Naive B cell (primary cell): ENCODE measurements at regions not wholly inside any gene's neighbourhood (a gene's known extent, or its start where the extent isn't known, plus 50 kb on each side); places are given as distances from the start of the nearest gene placed in this dataset.

Experiments used
- ATAC-seq, 2 donors: fragments of 150-1000 bp; cut with Tn5 transposase; 2 replicates each; pipeline ENCODE4 v1.10.0; 2021; ENCODE audit warnings: low read depth in 2 of 2, mild to moderate bottlenecking in 2 of 2, moderate library complexity in 2 of 2
- DNase-seq: peaks from one replicate; pipeline ENCODE4 v3.0.0; 2022
- H3K27ac Mint-ChIP-seq, 6 donors: one replicate each; pipeline ENCODE4 v1.8.0; 2020 to 2022; ENCODE audit warnings: mild to moderate bottlenecking in 6 of 6, mixed read lengths in 6 of 6, moderate library complexity in 5 of 6, inconsistent platforms in 2 of 6
- H3K27me3 Mint-ChIP-seq, 3 donors: one replicate each; pipeline ENCODE4 v1.8.0; 2021 to 2022; ENCODE audit warnings: mixed read lengths in 3 of 3, mild to moderate bottlenecking in 1 of 3
- H3K36me3 Mint-ChIP-seq, 2 donors: one replicate each; pipeline ENCODE4 v1.8.0; 2020 to 2022; ENCODE audit warnings: mixed read lengths in 2 of 2, inconsistent platforms in 1 of 2, mild to moderate bottlenecking in 1 of 2
- H3K4me1 Mint-ChIP-seq, 3 donors: one replicate each; pipeline ENCODE4 v1.8.0; 2020 to 2022; ENCODE audit warnings: mixed read lengths in 3 of 3, inconsistent platforms in 1 of 3, mild to moderate bottlenecking in 1 of 3, moderate library complexity in 1 of 3
- H3K4me3 Mint-ChIP-seq, 8 donors: one replicate each; pipeline ENCODE4 v1.8.0; 2020 to 2022; ENCODE audit warnings: mild to moderate bottlenecking in 8 of 8, mixed read lengths in 8 of 8, moderate library complexity in 8 of 8, inconsistent platforms in 2 of 8
- H3K9me3 Mint-ChIP-seq, 7 donors: one replicate each; pipeline ENCODE4 v1.8.0; 2020 to 2022; ENCODE audit warnings: mixed read lengths in 7 of 7, mild to moderate bottlenecking in 5 of 7, inconsistent platforms in 2 of 7, moderate library complexity in 1 of 7

DNA sequence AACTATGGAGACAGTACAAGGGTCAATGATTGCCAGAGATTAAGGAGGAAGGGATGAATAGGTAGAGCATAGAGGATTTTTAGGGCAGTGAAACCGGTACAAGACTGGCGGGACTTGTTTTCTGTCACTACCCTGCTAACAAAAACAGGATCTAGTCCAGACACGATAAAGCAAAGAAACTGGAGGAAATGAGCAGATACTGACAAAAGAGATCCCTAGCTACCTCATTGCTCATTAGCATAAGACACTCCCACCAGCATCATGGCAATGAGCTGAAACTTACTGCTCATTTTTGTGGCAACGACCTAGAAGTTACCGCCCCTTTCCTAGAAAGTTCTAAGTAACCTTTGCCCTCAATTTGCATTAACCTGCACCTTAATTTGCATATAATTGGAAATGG, 131.2 kb downstream of the ETAA1 start:
- DNase-seq (no peak), ATAC-seq (no peak)
- Mint-ChIP-seq H3K9me3 (peaks cover 0 to 4% (median 3%) of the 10 kb centered on the region in 7 donors), H3K27me3 (peaks cover 0 to 9% (median 0%) of the 10 kb centered on the region in 3 donors), H3K36me3 (peaks cover 0 to 4% of the 10 kb centered on the region in 2 donors), H3K27ac (no peak overlapping the region), H3K4me3 (no peak overlapping the region), H3K4me1 (no peaks in the 10 kb centered on the region)

DNA sequence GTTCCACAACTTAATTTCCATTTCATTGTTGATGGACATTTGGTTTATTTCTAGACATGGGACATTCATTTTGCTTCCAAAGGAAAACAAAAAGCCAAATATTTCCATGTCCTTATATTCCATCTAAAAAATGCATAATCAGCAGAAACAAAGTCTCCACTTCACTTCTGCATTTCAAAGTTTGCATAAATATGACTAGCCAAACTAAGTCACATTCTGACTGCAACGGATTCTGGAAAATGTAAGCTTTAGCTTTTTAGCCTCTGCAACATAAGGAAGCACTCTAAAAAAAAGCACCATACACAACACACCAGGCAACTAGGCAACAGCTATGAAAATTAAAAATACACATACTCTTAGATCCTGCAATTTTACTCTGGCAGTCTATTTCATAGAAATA, 135.3 kb downstream of the ETAA1 start:
- no peaks in the 10 kb centered on the region for H3K4me1 Mint-ChIP-seq
- peaks cover 0 to 4% of the 10 kb centered on the region in 2 donors for H3K36me3 Mint-ChIP-seq
- H3K27me3 Mint-ChIP-seq: no peaks in the 10 kb centered on the region
- H3K27ac Mint-ChIP-seq: no peak overlapping the region
- no peak for ATAC-seq
- no peak overlapping the region for H3K4me3 Mint-ChIP-seq
- peaks cover 1 to 8% (median 4%) of the 10 kb centered on the region in 7 donors for H3K9me3 Mint-ChIP-seq
- DNase-seq: no peak

DNA sequence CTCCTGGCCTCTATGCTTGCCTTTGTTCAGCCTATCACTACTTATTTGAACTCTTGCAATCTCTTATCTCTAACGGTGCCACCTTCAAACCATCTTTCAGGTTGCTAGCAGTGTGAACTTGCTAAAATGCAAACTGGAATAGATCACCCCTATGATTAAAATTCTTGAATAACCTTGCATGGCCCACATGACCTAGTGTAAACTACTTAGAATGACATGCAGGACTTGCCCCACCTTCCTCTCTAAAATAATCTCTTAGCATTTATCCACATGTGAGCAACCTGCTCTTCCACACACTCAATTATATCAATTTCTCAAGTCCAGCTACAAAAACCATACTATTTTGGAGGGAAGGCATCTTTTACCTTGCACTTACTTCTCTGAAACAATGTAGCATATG, 137.6 kb downstream of the ETAA1 start:
- Mint-ChIP-seq H3K36me3 (no peaks in the 10 kb centered on the region), H3K27me3 (peaks cover 0 to 8% (median 0%) of the 10 kb centered on the region in 3 donors), H3K4me3 (no peak overlapping the region), H3K27ac (no peak overlapping the region), H3K9me3 (peaks cover 2 to 23% (median 13%) of the 10 kb centered on the region in 7 donors), H3K4me1 (no peaks in the 10 kb centered on the region)
- ATAC-seq (no peak), DNase-seq (no peak)

DNA sequence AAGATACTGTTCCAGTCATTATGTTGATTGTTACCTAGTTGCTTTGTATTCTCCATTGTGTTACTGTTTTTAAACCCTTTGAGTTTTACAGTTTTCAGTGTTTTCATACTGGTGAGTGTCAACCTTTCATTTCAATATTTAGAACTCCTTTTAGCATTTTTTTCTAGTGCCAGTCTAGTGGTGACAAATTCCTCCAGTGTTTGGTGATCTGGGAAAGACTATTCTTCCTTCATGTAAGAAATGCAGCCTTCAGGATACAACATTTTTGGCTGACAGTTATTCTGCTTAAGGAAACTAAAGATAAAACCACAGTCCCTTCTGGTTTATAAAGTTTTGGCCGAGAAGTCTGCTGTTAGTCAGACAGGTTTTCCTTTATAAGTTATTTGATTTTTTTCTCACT, 143.8 kb downstream of the ETAA1 start:
- ATAC-seq (no peak), DNase-seq (no peak)
- Mint-ChIP-seq H3K36me3 (no peaks in the 10 kb centered on the region), H3K9me3 (peaks cover 5 to 71% (median 30%) of the 10 kb centered on the region in 7 donors), H3K27ac (no peak overlapping the region), H3K27me3 (peaks cover 0 to 12% (median 5%) of the 10 kb centered on the region in 3 donors), H3K4me1 (no peaks in the 10 kb centered on the region), H3K4me3 (no peak overlapping the region)

DNA sequence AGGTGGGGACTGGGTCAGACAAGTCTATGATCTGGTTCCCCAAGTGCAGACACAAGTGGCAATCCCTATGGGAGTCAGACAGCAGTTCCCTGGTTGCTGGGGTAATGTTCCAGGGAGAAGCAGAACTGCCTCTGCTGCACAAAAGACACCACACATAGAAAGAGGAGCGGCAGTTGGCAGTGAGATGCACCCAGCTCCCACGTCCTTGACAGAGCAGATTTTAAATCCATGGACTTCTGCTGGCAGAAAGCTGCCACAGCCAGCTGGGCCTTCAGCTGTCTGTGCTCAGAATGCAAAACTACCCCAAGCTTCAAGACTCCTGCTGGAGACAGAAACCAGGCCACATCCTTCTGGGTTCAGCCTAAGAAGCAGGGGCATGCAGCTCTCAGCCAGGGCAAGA, 147.2 kb downstream of the ETAA1 start:
- peaks cover 0 to 63% (median 28%) of the 10 kb centered on the region in 7 donors for H3K9me3 Mint-ChIP-seq
- no peak for DNase-seq
- H3K4me1 Mint-ChIP-seq: no peaks in the 10 kb centered on the region
- no peak overlapping the region for H3K27ac Mint-ChIP-seq
- H3K27me3 Mint-ChIP-seq: peaks cover 0 to 8% (median 5%) of the 10 kb centered on the region in 3 donors
- H3K36me3 Mint-ChIP-seq: no peaks in the 10 kb centered on the region
- H3K4me3 Mint-ChIP-seq: no peak overlapping the region
- ATAC-seq: no peak

DNA sequence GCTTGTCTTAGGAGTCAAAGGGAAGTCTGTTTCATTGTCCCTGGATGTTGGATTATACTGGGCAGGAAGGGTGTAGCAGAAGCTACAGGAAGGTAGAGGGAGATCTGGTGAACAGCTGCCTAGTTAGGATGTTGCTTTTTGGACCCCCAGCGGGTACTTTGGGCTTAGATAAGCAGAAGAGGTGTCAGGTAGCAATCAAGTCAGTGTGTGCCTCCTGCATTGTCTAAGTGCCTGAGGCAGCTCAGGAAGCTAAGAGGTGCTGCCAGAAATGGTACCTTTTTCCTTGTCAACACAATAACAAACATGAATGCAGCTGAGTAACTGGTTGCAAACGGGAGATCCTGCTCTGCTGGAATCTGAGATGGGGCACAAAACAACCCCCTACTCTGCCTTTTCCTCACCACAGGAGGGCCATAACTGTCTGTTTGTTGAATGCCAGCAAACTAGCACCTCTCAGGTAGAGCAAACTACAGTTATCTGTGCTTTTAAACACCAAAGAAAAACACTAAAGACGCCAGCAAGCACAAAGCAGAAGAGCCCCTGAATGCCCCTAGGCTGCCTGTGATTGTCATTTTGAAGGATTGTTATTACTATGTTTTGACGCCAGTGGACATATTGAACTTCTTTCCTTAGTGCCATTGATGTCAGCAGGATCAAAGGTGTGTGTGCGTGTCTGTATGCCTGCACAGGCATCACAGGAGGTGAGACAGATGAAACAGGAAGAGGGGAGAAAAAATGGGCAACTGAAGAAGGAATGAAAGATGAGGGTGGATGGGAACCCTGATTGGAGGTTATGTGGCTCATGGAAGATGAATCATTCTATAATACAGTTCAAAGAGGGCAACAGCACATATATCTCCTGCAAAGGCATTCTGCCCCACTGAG, 151.4 kb downstream of the ETAA1 start:
- Mint-ChIP-seq H3K4me3 (no peak overlapping the region), H3K36me3 (no peaks in the 10 kb centered on the region), H3K4me1 (no peaks in the 10 kb centered on the region), H3K27ac (no peak overlapping the region), H3K9me3 (peaks cover 0 to 28% (median 16%) of the 10 kb centered on the region in 7 donors), H3K27me3 (peaks cover 6 to 9% (median 9%) of the 10 kb centered on the region in 3 donors)
- DNase-seq (no peak), ATAC-seq (no peak)

DNA sequence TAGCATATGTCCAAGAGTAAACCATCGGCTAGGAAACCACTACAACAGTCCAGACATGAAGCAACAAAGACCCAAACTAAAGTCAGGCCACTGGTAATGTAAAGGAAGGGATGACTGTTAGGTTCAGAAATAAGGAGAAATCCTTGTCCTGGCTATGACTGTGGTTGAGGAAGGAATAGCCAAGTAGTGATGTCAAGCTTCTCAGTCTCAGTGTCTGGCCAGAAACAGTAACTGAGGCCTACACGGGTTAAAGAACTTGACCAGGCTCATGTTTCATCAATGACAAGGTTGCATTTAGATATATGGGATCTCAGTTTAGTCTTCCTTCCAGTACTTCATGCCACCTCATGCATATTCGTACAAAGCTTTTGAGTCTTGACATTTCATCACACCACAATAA, 162.0 kb downstream of the ETAA1 start:
- Mint-ChIP-seq H3K9me3 (peaks cover 0 to 4% (median 0%) of the 10 kb centered on the region in 7 donors), H3K36me3 (no peaks in the 10 kb centered on the region), H3K4me3 (no peak overlapping the region), H3K4me1 (no peaks in the 10 kb centered on the region), H3K27ac (peak overlapping the region in 1 of 6 donors; percentile 5), H3K27me3 (peaks cover 0 to 5% (median 4%) of the 10 kb centered on the region in 3 donors)
- DNase-seq (no peak), ATAC-seq (no peak)

DNA sequence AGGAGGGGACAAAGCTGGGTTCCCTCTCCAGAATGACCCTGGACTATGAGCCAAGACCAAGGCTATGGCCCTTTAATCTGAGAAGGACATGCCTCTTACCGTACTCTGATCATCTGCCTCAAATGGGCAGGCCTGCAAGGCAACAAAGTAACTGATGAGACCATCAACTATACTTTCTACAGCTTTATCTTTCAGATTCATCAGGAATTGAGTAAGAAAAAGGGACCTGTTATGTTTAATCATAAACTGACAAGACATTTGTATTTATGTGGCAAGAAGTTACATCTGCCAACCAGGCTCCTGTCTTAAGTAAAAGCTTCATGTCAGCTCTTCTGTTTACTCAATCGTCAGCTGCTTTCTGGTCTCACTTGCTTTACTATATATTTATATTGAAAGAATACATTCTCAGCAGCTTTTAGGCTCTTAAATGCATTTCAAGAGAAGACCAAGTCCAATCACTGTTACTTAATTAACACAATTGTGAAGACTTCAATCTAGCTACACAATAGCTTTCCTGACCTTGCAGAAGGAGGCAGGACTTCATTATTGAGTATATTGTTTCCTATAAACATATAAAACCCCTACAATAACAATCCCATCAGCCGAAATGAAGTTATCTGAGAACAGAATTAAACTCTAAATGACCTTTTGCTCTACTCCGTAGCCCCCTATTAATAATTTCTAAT, 163.8 kb downstream of the ETAA1 start:
- Mint-ChIP-seq H3K36me3 (no peaks in the 10 kb centered on the region), H3K27me3 (peaks cover 0 to 5% (median 4%) of the 10 kb centered on the region in 3 donors), H3K4me3 (no peak overlapping the region), H3K27ac (no peak overlapping the region), H3K4me1 (no peaks in the 10 kb centered on the region), H3K9me3 (peaks cover 0 to 4% (median 0%) of the 10 kb centered on the region in 7 donors)
- DNase-seq: no peak
- no peak for ATAC-seq

DNA sequence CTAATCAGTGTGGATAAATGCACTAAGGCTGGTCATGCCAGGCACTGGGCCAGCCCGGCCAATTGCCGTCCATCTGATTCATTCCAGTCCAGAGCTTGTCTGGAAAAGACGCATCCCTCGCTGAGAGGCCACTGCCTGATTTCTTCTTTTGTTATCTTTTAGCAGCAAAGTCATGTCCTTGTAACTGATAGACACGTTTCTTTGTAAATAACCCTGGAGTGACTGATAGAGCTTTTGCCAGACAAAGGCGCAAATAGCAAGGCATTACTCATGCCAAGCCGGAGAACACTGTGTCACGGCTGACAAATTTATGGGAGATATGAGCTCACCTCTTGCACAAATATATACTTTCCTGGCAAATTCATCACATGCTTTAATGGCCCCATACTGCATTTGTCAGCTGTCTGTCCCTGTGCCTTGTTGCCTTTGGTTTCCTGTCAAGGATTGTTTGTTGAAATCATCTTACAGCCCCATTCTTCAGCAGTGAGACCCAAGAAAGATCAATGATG, 164.4 kb downstream of the ETAA1 start:
- Mint-ChIP-seq H3K36me3 (no peaks in the 10 kb centered on the region), H3K4me1 (no peaks in the 10 kb centered on the region), H3K9me3 (peaks cover 0 to 4% (median 0%) of the 10 kb centered on the region in 7 donors), H3K4me3 (no peak overlapping the region), H3K27me3 (peaks cover 0 to 5% (median 4%) of the 10 kb centered on the region in 3 donors), H3K27ac (no peak overlapping the region)
- ATAC-seq (no peak), DNase-seq (no peak)

DNA sequence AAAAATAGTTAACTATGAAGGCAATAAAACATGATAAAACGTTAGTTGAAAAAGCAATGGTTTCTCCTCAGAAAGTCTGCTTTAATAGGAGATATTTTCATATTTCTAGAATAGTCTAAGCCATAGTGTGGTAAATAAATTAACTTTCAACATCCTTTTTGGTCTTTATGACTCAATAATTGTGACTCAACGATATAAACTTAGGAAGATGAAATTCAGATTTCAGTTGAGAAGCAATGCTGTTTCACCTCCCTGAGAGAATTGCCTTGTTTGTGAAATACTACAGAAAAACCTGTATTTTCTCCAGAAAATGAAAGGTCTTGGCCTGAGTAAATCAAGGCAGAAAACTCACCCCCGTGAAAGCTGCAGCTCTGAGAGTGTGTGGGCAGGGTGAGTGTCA, 166.9 kb downstream of the ETAA1 start:
- Mint-ChIP-seq H3K4me1 (no peaks in the 10 kb centered on the region), H3K27me3 (peaks cover 4 to 7% (median 5%) of the 10 kb centered on the region in 3 donors), H3K36me3 (no peaks in the 10 kb centered on the region), H3K9me3 (peaks cover 0 to 9% (median 2%) of the 10 kb centered on the region in 7 donors), H3K27ac (no peak overlapping the region), H3K4me3 (no peak overlapping the region)
- DNase-seq: no peak
- no peak for ATAC-seq

DNA sequence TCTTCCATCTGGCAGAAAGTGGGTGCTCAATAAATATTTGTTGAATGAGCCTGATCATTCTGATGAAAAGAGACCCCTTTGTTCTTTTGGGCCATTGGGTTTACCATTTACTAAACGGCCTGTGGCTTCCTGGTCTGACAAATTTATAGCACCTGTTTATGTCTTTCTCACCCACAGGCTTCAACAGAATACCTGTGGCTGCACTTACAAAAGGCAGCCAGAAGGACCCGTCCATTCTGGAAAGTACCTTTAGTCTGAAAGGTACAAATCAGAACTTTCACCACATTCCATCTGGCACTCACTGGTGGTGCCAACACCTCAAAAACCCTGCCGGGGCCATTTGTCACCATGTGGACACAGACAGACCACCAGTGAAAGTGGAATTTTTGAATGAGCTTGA, 167.5 kb downstream of the ETAA1 start:
- DNase-seq (no peak), ATAC-seq (no peak)
- Mint-ChIP-seq H3K36me3 (no peaks in the 10 kb centered on the region), H3K4me1 (no peaks in the 10 kb centered on the region), H3K4me3 (no peak overlapping the region), H3K9me3 (peaks cover 0 to 9% (median 3%) of the 10 kb centered on the region in 7 donors), H3K27ac (no peak overlapping the region), H3K27me3 (peaks cover 5 to 9% (median 7%) of the 10 kb centered on the region in 3 donors)

DNA sequence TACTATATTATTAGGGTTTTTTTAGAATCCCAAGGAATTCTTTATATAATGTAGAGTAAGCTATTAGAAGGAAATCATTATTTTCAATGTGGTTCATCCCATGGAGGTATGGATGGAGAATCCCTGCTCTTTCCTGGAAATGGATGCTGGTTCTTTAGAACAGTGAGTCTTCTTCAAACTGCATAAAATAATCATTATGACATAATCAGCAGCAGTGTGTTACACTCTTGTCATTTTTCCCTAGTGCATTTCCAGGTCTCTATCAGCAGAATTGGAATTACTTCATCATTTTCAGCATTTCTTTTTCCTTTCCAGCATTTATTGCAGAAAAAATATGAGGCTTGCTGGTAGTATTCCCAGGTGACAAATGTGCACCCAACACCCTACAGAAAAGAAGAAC, 168.1 kb downstream of the ETAA1 start:
- Mint-ChIP-seq H3K36me3 (no peaks in the 10 kb centered on the region), H3K27ac (no peak overlapping the region), H3K4me3 (no peak overlapping the region), H3K4me1 (no peaks in the 10 kb centered on the region), H3K27me3 (peaks cover 5 to 11% (median 7%) of the 10 kb centered on the region in 3 donors), H3K9me3 (peaks cover 0 to 9% (median 3%) of the 10 kb centered on the region in 7 donors)
- DNase-seq: no peak
- ATAC-seq: no peak

DNA sequence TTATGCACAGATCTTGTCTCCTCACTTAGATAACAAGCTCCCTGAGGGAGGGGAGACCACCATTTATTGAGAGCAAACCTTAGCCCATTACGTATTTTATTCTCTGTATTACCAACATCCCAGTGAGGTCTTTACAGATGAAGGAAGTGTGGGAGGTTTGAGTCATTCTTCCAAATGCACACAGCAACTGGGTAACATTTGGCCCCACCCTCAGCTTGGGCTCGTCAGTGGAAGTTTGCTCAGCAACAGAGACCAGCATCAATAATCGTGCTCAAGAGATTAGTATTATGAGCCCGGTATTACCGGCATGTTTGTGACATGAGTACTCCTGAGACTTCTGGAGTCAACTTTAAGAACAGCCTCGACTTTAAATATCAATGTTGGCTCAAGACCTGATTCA, 168.6 kb downstream of the ETAA1 start:
- H3K9me3 Mint-ChIP-seq: peaks cover 0 to 9% (median 3%) of the 10 kb centered on the region in 7 donors
- H3K27me3 Mint-ChIP-seq: peaks cover 5 to 11% (median 7%) of the 10 kb centered on the region in 3 donors
- no peaks in the 10 kb centered on the region for H3K36me3 Mint-ChIP-seq
- no peak overlapping the region for H3K4me3 Mint-ChIP-seq
- no peak overlapping the region for H3K27ac Mint-ChIP-seq
- ATAC-seq (no peak), DNase-seq (no peak)
- H3K4me1 Mint-ChIP-seq: no peaks in the 10 kb centered on the region
